GM12864 (cell line): ENCODE measurements at regions not wholly inside any gene's neighbourhood (a gene's known extent, or its start where the extent isn't known, plus 50 kb on each side); places are given as distances from the start of the nearest gene placed in this dataset.

Experiments used
- DNase-seq: peaks from one replicate; pipeline ENCODE4 v3.0.0-alpha.2; 2011; ENCODE audit warnings: low read depth
- H3K4me3 ChIP-seq: 2 replicates; pipeline ENCODE4 v1.5.1; 2011; ENCODE audit warnings: mild to moderate bottlenecking, low read depth, low read length, control low read depth
- TF ChIP-seq, protein P1 (sequence below): IDR thresholded peaks from 2 replicates; pipeline ENCODE4 v1.5.1; 2011; ENCODE audit warnings: low read depth, mild to moderate bottlenecking, moderate library complexity, low read length, control low read depth, inconsistent platforms; ENCODE audit errors: missing control alignments

DNA sequence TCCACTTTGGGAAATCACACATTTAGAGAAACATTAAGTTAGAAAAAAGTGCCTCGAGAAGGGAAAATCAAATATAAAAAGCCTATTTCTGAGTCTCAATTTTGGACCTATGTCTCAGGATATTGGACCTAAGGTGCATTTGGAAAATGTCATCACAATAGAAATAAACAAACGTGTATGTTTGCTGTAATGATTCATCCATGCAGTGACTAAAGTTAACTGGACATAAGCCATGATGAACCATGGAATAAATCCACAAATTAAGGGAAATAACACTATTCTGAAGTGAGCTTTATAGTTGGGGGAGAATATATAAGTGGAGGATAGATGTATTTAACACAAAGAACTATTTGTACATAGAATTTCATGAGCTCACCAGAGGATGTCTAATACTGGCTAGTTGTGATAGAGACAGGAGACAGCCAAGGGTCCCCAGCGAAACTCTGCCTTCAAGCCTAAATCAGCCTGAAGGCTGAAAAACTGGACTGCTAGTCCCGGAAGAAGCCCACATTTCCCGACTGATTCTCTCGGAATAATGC, 963.3 kb upstream of the SPRY2 start:
- no peak overlapping the region for H3K4me3 ChIP-seq
- DNase-seq, result no peak
- TF ChIP-seq, protein P1, sequence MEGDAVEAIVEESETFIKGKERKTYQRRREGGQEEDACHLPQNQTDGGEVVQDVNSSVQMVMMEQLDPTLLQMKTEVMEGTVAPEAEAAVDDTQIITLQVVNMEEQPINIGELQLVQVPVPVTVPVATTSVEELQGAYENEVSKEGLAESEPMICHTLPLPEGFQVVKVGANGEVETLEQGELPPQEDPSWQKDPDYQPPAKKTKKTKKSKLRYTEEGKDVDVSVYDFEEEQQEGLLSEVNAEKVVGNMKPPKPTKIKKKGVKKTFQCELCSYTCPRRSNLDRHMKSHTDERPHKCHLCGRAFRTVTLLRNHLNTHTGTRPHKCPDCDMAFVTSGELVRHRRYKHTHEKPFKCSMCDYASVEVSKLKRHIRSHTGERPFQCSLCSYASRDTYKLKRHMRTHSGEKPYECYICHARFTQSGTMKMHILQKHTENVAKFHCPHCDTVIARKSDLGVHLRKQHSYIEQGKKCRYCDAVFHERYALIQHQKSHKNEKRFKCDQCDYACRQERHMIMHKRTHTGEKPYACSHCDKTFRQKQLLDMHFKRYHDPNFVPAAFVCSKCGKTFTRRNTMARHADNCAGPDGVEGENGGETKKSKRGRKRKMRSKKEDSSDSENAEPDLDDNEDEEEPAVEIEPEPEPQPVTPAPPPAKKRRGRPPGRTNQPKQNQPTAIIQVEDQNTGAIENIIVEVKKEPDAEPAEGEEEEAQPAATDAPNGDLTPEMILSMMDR, result no peak

DNA sequence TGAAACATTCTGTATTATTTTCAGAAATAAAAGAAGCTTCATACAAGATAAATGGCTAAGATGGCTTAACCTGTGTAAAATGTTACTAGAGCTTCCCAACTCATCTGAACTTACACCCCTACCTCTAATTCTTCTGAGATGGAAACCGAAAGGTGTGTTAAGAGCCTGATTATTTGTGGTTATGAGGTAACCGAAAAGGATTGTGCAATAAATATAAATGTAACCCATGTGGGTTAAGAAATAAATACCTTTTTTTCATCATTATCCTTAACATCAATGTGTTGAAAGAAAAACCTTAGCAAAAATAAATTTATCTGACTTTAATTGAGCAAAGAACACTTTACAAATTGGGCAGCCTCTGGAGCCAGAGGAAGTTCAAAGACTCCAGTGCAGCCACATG, 961.8 kb upstream of the SPRY2 start:
- no peak overlapping the region for H3K4me3 ChIP-seq
- TF ChIP-seq, protein P1, result no peak

GRCh38 chr13:81302125-81302524, 961.2 kb upstream of the SPRY2 start:
- H3K4me3 ChIP-seq, result no peak overlapping the region
- DNase-seq, result no peak
- TF ChIP-seq, protein P1, result no peak

More for the DNA sequence above, 961.8 kb upstream of the SPRY2 start:
- DNase-seq, result no peak

DNA sequence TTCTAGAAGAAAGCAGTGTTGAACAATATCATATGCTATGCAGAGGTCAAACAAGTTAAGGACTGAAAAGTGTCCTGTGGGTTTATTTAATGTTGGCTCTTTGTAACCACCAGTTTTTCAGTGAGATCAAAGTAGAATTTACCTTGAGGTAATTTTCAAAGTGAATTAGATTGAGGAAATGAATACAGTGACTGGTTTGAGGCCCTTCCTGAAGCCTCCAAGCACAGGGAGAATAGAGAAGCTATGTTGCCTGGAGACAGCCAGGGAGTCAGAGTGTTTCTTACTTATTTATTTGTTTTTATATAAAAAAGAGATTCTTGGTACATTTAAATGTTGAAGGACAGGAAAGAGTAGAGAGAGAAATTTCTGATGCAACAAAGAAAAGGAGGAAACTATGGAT, 954.3 kb upstream of the SPRY2 start:
- TF ChIP-seq, protein P1, result no peak
- DNase-seq, result no peak
- no peak overlapping the region for H3K4me3 ChIP-seq

GRCh38 chr13:81293594-81294164, 952.8 kb upstream of the SPRY2 start:
- TF ChIP-seq, protein P1, result no peak
- no peak for DNase-seq
- no peak overlapping the region for H3K4me3 ChIP-seq

DNA sequence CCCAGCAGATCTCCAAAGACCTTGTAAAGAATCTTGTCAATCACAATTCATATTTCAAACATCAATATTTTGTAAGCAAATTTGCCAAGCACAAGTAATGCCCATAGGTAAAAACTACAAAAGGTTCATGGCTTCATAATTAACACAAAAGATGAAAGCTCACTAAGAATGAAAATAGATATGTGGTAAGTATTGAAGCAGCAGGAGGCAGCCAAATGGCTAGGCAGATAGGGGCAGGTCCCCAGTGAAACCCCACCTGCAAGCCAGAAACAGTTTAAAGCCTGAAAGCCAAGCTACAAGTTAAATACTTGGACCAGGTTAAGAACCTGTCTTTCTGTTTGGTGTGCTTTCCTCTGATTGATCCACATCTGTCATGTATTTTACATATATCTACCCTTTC, 942.6 kb upstream of the SPRY2 start:
- TF ChIP-seq, protein P1, result no peak
- no peak for DNase-seq

GRCh38 chr13:81283062-81283461, 942.1 kb upstream of the SPRY2 start:
- TF ChIP-seq, protein P1, result no peak

More for the DNA sequence above, 942.6 kb upstream of the SPRY2 start:
- H3K4me3 ChIP-seq, result no peak overlapping the region

More at GRCh38 chr13:81283062-81283461, 942.1 kb upstream of the SPRY2 start:
- no peak overlapping the region for H3K4me3 ChIP-seq
- DNase-seq, result no peak
